ENCODE measurements at regions not wholly inside any gene's neighbourhood (a gene's known extent, or its start where the extent isn't known, plus 50 kb on each side); places are given as distances from the start of the nearest gene placed in this dataset.

GRCh38 chr4:43373201-43373600 lies 480.7 kb downstream of the GRXCR1 start:
- no peaks in the 10 kb centered on the region for H3K27me3 ChIP-seq (ENCODE audit: control insufficient read depth in 2 of 2, insufficient read depth in 2 of 2, low read length in 2 of 2)
- WGBS (ENCODE audit: insufficient coverage, low coverage, missing lambda C conversion rate), result 0% methylated on average over 1 of the region's 1 CpG
- TF ChIP-seq WHSC1 (IDR thresholded peaks at IDR 0.05; ENCODE audit: low read length) (no peak), ZNF780A (CRISPR knock-in tag; IDR thresholded peaks at IDR 0.05) (no peak), SIRT6 (IDR thresholded peaks at IDR 0.05; ENCODE audit: low read depth, low read length) (no peak), ZNF695 (CRISPR knock-in tag; IDR thresholded peaks at IDR 0.05) (no peak), HMG20B (CRISPR knock-in tag; IDR thresholded peaks at IDR 0.05) (no peak), HEY1 (CRISPR knock-in tag; IDR thresholded peaks at IDR 0.05; ENCODE audit: borderline replicate concordance) (no peak), MAFF (IDR thresholded peaks at IDR 0.05; ENCODE audit: low read length) (no peak), LCOR (CRISPR knock-in tag; IDR thresholded peaks at IDR 0.05) (no peak), BDP1 (IDR thresholded peaks at IDR 0.05; ENCODE audit: insufficient read depth, insufficient read length) (no peak), POLR2A (conservative IDR thresholded peaks at IDR 0.05) (no peak), ARID3A (IDR thresholded peaks at IDR 0.05; ENCODE audit: borderline replicate concordance, low read depth, low read length) (no peak)
- FAIRE-seq, result no peak
- H3K79me2 ChIP-seq (ENCODE audit: control insufficient read depth, insufficient read depth, low read length), result no peaks in the 10 kb centered on the region
- ChIA-PET CTCF (ENCODE audit: low intra/inter-chr PET ratio) (no interaction called here), POLR2A (no interaction called here)
- H2AFZ ChIP-seq (ENCODE audit: low read depth, low read length), result no peak overlapping the region
- H4K20me1 ChIP-seq (replicated peaks; ENCODE audit: control insufficient read depth, insufficient read depth, low read length), result no peaks in the 10 kb centered on the region
- no peak overlapping the region for H3K4me2 ChIP-seq (ENCODE audit: insufficient read depth, low read length)
- no peaks in the 10 kb centered on the region for H3K9me3 ChIP-seq (replicated peaks; ENCODE audit: control insufficient read depth, insufficient read depth, low read depth, low read length)
- H3K9ac ChIP-seq (ENCODE audit: insufficient read depth in 1 of 2, low read depth in 2 of 2, low read length in 2 of 2), result no peak overlapping the region
- BruUV-seq (replicated peaks), result no TSS peak
- in situ Hi-C loops (cut with MboI), result no loop called here
- H3K9me1 ChIP-seq (ENCODE audit: control insufficient read depth, insufficient read depth, low read length), result no peaks in the 10 kb centered on the region
- ATAC-seq, result no peak
- intact Hi-C loops (cut with micrococcal nuclease), result no loop called here
- no peaks in the 10 kb centered on the region for H3K36me3 ChIP-seq (ENCODE audit: control insufficient read depth, insufficient read depth, low read length)
- H3K4me1 ChIP-seq (replicated peaks in 1 of 2; ENCODE audit: control insufficient read depth in 2 of 2, insufficient read depth in 2 of 2, low read length in 2 of 2), result no peaks in the 10 kb centered on the region
- no peak overlapping the region for H3K4me3 ChIP-seq
- H3K27ac ChIP-seq (ENCODE audit: extremely low read depth, low read depth, low read length), result no peak overlapping the region
- no peak for DNase-seq (ENCODE audit: extremely low read depth in 1 of 4, low spot score in 3 of 4)
